Activated CD4-positive, alpha-beta T cell treated with anti-CD3 and anti-CD28 coated beads for 4 hours (primary cell): ENCODE measurements at regions not wholly inside any gene's neighbourhood (a gene's known extent, or its start where the extent isn't known, plus 50 kb on each side); places are given as distances from the start of the nearest gene placed in this dataset.
A peak's percentile ranks its signal among the peaks of the same experiment; 100 is the strongest.

ENCODE experiments used
- DNase-seq, 2 donors: peaks; one replicate each; pipeline ENCODE4 v3.0.0-alpha.2; 2020

DNA sequence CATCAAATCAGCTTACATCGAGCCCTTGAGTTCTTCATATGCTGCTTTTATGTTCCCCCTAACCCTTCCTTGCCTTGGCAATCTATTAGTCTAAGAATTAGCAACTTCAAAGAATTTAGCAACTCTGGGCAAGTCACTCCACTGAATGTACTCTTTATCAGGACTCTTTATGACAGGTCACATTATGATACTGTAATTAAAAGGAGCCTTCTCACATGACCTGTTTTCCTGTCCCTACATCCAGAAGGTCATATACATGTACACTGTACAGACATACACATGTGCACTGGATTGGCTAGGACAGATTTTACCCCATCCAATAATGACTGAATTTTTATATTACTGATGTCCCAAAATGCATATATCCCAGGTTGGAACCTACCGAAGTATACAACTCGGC is 463.1 kb downstream of the SHQ1 start:
- DNase-seq: no peak

DNA sequence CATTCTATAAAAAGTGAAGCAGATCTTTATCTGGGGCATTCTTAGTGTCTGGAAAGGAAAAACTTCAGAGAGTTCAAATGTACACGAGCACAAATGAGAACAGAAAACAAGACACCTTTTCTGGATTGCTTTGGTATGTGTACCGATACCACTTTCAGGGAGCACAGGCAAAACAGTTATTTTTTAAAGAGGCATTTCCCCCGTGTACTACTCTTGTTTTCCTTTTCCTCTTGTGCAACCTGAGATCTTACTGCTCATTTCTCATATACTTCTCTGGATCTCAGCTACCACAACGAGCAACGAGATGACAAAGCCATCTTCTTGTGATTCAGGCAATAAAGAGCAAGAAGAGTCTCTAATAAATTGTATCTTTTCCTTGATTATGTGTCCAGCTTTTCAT is 463.6 kb downstream of the SHQ1 start:
- no peak for DNase-seq

DNA sequence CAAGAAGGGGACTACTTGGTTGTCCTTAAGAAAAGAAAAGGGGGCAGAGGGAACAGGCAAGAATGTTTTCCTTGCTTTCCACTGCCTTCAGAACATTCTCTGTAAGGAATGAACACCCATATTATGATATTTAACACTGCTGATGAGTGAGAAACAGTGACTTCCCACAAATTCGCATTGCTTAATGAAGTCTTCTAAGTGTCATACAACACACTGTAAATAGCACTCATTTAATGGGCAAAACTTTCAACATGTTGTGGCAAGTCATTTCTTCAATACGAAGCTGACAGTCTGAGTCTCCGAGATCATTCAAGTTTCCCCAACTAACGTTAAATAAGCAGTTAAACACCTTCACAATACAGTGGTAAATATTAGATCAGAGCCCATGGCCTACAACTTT is 464.4 kb downstream of the SHQ1 start:
- no peak for DNase-seq

DNA sequence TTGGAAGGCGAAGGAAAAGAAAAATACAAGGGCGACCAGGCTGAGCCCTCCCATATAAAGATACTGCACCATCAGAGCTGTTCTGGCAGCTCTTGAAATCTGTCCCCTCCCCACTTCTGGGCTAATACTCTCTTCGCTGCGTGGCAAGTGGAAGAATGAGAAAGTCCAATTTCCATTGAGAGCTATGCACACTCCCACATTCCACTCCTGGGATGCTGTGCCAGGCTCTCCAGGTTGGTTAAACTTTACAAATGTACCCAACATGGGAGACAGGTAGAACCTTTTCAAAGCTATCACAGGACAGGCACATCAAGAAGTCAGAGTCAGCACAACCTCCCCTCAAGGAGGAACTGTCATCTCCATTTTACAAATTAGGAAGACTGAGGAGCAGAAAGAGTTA is 465.0 kb downstream of the SHQ1 start:
- DNase-seq: no peak

DNA sequence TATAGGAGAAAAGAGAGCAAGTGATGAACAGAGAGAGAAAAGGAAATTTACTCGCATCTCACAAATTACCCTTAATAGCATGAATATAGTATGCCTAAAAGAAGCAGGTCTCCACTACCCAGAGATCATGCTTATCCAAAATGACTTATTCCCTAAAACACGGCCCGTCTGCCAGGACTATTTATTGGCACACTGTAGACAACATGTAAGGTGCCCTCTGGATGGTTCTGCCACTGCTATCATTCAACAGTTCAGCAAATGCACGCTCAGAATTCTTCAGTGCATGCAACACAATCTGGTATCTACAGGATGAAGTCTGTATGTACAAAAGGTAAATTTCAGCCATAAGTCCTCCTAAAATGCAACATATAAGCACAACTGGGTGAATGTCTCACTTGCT is 465.8 kb downstream of the SHQ1 start:
- no peak for DNase-seq

DNA sequence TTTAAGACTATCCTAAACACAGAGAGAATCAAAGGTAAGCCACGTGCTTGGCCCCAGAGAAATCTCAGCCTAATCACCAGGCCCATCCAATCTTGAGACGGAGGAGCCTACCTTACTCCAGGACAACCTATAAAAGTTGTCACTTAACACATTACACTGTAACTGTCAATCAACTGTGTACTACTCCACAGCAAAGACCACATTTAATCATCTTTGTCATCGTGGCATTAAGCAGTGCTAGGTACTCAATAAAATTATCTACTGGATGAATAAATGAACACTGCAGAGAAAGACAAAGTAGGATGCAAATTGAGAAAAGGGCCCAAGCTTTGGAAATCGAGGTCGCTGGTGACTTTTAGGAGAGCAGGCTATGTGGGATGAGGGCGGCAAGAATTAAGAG is 466.7 kb downstream of the SHQ1 start:
- DNase-seq: no peak

DNA sequence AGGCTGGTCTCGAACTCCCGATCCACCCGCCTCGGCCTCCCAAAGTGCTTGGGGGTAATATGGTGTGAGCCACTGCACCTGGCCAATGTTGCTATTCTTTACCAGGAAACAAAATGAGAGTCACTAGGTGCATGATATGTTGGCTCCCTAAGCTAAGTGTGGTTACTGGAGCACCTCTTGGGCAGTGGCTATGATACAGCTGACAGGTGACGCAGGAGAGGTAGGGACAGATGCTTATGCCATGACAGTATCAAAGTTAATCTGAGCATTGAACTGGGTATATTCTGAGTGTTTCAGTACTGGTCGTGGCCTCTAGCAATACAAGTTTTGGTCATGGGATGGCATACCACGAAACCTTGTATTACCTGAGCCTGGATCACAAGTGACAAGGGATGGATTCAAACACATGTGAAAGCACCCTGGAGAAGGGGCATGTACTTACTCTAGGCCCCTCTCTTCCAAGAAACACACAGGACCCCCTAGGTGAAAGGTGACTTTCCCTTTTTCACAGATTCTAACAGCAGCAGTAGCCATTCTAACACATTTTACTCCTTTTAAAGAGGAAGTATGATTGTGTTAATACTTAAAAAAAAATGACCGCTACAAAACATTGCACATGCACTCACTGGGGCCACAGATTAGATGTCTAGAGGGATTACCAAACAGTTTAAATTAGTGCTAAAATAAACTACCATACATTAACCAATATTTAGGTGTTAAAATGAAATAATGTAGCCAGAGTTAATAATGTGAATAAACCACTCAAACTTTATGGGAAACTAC is 467.3 kb downstream of the SHQ1 start:
- DNase-seq: no peak

DNA sequence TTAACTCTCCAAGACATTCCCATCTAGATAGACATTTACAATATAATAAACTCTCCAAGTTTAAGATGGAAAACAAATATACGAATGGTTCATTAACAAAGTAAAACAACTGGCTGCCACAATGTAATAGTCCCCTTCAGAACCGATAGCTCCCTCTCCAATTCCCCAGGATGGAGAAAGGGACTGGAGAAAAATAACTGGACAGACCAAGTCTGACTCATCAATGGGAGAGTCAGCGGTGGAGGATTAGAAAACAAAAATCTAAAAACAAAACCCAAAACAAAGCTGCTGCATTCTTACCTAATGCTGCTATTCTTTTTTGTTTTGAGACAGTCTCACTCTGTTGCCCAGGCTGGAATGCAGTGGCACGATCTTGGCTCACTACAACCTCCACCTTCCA is 468.1 kb downstream of the SHQ1 start:
- no peak for DNase-seq

DNA sequence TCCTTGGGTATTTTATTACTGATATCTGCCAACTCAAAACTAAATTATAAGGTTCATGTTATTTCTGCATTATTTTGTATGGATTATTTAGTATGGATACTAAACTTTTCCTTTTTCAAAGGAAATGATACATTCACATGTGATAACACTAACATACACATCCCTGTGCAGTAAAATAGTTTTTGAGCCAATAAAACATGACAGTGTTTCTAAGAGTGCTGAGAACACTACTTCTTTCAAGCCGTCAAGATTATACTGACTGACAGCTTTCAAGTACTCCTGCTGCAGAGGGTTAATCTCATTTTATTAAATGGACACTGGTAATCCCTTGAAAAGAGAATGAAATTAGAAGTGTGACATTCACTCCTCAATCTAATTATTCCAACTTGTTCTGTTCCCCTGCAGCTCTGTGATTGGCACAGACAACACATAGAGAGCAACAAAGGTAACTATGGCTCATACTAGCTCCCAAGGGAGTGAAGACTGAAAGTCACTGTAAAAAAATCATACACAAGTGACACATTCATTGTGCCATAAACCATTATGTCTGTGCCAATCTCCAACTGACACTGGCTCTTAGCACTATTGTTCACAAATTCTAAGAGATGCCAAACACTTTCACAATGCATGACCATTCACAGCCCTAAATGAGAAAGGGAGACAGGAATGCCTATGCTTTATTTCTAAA is 468.6 kb downstream of the SHQ1 start:
- no peak for DNase-seq

DNA sequence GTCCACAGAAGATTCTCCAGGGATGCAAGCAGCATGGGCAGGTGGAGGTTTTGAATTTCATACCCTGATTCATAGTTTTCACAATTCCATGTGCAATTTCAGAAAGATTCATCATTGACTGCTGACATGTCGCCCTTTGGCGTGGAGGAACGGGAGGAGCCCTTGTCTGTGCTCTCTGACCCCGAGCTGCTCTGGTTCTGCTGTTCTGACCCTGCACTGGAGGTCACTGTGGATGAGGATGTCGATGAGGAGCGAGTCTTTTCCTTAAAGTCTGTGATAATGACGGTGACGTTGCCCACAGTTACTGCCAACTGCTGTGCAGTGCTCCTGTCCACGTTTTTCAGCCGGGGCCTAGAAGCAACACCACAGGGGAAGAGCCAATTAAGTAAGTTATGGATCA is 470.0 kb downstream of the SHQ1 start:
- no peak for DNase-seq

DNA sequence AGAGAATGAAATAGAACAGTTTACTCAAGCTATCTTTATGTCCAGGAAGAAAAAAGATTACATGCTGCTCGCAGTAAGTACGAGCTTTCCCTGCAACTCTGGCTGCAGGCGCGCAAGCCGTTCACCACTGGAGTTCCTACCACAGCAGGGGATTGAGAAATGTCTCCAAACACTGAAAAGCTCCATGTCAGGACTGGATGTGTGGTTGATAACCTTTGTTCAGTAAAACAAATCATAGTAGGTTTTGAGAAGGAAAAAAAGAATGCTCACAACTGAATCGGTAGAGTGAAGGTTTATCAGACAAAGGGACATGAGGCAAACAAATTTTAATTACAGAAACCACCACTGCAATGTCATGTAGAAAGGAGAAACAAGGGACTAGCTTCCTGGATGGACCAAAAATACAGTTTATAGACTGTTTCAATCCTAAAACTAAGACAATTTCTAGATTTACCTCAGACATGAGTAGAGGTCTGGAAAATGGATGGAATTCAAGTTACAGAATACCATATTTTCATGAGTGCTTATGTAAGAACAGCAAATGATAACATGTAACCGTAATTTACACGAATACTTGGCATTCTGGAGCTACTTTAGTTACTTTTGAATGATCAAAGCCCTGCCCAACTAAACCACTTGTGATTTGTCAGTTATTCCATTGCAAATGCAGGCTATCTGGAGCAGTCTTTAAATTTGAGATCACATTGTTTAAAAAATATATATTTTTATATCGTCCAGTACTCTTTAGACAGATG is 471.1 kb downstream of the SHQ1 start:
- DNase-seq: no peak

DNA sequence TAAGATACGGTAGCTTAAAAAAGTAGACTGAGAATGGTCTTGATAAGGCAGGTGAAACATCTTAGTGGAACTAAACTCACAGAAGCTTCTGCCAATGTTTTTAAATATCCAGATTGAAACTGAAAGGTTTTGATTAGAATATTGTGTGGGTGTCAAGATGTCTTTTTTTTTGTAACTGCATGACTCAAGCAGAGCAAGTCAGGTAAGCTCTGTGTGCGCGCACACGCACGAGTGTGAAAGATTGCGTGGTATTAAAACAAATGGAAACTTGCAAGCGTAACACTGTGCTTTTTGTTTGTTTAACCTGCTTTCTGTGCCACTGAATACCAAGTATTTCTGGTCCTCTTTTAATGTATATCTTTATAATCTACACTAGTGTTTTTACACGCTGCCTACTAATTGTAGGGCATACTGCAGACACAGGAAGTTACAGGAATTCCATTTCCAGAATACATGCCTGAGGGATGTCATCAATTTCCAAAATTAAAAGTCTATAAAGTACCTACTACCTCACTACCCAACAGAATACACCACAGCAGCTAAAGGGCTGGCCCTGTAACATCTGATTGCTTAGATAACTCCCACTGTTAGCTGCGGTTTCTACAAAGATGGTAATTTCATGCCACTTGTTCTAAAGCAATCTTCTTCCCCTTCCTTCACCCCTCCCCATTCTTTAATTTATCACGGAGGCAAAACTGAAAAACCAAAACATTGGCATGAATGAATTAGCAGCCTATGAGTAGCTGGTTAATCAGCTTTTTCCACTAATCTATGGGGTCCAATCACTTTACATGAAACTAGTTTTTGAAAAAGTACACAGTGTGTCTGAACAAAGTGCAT is 472.8 kb downstream of the SHQ1 start:
- peak; percentile 38 to 44 for DNase-seq

DNA sequence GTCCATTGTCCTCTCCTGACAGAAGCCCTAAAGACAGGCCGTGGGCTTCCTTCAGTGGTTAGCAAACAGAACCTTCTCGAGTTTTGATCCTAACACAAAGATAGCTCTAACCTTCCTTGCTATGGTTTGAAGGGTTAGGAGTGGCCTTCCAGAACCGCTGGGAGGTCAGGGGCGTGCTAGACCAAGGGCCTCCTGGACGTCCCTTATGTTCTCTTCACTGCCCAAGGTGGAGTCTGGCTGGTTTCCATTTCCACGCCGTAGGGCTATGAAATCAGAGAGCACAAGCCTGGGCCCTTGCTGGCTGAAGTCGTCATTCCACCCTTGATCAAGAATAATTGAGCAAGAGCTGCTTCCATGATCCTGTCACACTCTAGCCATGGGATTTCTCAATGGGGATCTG is 475.1 kb downstream of the SHQ1 start:
- no peak for DNase-seq

DNA sequence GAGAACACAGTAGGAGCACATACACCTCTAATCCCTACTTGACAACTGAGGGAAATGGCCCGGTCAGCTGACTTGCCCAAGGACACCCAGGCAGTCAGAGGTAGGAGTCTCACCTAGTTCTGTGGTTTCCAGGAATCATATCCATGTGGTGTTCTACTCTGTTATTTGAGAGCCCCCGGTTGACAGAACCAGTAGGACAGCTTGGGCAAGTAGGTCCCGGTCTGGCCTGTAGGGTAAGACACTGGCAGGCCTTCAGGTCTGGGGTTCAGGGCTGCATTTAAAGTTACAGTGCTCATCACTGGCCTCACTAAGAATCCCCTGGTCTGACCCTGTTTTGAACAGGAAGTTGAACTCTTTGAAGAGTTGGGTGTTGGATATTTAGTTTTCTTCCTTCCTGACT is 476.1 kb downstream of the SHQ1 start:
- DNase-seq: no peak

DNA sequence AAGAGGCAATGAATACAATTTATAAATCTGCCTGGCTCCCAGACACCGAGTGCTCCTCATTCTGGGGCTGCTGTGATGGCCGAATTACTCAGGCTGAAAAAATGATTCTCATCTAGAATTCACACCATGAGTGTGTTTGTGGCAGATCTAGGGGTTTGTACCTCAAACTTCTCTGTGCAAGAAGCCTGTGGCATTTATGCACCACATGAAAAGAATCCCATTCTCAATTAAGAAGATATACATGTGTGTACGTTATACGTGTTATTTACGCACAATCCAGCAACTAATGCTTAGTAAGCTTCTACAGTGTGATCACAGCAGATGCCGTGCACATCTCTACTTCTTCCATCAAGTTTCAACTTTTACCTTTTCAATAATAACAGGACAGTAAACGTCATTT is 476.8 kb downstream of the SHQ1 start:
- no peak for DNase-seq

DNA sequence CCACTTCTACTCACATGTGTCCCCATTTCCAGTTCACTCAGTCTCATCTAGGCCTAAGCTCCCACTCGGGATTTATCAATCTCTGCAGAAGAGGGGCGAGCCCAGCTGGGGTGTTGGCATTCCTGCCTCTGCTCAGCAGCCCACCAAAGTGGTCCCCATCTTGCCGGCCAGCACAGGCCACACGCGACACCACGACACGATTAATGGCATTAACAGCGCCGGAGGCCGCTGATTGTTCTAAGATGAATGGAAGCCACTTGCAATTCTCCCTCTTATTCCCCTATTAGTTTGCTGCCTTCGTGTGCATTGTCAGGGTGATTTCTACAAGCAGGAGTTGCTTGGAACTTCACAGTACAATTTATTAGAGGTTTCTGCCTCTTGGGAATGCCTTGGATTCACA is 477.3 kb downstream of the SHQ1 start:
- DNase-seq: no peak

DNA sequence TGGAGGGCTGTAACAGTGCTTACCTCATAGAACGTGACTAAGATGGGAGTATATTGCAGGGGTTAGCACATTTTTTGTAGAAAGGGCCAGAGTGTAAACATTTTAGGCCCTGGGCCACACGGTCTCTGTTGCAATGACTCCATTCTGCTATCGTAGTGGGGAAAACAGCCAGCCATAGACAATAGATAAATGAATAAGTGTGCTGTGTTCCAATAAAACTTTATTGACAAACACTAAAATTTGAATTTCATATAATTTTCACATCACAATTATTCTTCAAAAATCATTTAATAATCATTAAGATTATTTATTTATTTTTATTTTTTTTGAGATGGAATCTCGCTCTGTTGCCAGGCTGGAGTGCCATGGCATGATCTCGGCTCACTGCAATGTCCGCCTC is 478.6 kb downstream of the SHQ1 start:
- DNase-seq: no peak

DNA sequence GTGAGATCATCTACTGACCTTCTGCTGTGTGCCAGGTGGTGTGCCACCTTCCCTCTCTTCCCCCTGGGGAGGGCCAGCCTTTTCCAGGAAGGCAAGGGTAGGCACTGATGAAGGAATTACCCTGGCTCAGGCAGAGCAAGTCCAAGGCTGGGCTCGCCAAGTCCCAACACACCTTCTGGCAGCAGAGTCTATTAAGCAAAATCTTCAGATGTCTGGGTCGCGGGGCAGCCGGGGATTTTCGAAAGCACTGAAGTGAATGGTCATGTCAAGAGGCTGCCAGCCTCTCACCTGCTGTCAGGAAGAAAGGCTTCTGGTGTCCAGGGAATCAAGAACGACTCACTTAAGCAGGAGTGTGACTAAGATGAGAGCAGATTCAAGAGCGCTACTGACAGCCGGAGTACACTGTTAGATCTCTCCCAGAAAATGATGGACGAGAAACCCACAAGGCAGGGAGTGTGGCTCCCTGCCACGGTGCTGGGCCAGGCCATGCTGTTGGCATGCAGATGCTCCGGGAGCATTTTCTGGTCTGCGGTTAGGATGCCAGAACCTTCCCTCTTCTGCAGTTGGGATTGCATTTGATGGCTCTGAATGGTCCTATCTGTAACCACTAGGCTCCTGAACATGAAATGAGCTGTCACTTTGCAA is 479.8 kb downstream of the SHQ1 start:
- DNase-seq: no peak

DNA sequence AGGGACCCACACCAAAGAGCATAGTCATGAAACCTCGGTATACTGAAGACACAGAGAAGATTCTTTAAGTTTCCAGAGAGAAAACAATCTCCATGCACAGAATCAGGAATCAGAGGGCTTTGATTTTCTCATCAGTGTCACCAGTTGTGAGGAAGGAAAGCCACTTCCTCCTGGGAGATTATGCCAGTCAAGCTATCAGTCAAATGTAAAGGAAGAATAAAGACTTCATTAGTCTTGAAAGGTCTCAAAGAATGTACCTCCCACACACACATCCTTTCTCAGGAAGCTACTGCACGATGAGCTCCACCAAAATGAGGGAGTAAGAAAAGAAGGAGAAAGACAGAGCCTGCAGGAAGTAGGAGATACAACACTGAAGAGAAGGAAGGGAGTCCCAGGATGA is 486.3 kb downstream of the SHQ1 start:
- no peak for DNase-seq

DNA sequence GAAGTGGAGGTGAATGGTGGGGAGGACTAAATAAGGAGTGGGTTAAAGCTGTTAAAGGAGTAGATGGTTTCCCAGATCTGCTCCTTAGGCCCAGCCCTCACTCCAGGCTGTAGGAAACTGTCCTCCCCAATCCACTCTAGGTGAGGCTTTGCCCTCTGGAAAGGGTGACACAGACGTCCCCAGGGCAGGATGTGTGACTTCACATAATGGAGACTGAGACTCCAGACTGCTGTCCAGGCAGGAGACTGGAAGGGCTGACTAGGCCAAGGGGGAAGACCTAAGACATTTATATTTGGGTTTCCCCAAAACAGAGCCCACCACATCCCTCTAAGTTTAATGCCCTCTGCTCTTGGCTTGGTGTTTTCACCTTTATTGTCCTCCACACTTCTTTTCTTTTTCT is 488.5 kb downstream of the SHQ1 start:
- no peak for DNase-seq

DNA sequence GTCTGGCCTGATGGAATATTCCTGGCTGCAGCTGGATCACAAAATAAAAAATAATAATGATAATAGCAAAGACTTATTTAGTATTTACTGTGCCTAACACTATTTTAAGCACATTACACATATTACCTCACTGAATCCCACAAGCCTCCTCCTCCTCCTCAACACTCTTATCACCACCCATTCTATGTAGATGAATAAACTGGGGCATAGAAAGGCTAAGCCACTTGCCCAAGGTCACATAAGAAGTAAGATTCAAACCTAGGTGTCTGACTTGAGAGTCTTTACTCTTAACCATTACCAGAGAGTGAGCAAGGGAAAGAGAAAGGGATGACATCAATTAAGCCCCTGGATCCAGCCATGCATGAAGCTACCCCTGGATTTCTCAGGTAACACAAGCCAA is 493.1 kb downstream of the SHQ1 start:
- DNase-seq: no peak

DNA sequence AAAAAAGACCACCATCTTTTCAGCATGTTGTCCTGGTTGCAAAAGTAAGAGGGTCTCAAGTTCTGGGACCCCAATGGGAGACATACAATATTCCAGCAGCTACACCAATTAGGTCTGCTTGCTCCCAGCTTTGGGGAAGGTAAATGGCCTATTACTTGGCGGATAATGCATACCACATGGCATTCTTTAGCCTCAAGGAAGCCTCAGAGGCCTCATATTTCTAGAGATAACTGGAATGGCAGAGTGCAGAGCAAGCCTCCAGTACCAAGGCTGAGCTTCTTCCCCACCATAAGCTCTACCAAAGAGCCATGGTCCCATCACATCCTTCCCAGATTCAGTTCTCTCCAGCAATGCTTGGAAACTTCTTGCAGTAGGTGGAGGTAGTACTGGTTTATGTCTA is 493.8 kb downstream of the SHQ1 start:
- no peak for DNase-seq
